ENCODE measurements at regions not wholly inside any gene's neighbourhood (a gene's known extent, or its start where the extent isn't known, plus 50 kb on each side); places are given as distances from the start of the nearest gene placed in this dataset.

- DNase-seq, result no peak
These were observed 74.3 kb downstream of the SIPA1L2 start for GRCh38 chr1:232555494-232556210.

GRCh38 chr1:232554409-232554808, 75.5 kb downstream of the SIPA1L2 start:
- DNase-seq, result no peak

- DNase-seq, result no peak
These were observed 76.1 kb downstream of the SIPA1L2 start for GRCh38 chr1:232553809-232554208.

GRCh38 chr1:232553050-232553754, 76.7 kb downstream of the SIPA1L2 start:
- DNase-seq, result no peak

GRCh38 chr1:232551386-232551785, 78.5 kb downstream of the SIPA1L2 start:
- DNase-seq, result no peak

- no peak for DNase-seq
These were observed 79.9 kb downstream of the SIPA1L2 start for GRCh38 chr1:232550007-232550406.

GRCh38 chr1:232548691-232549090, 81.2 kb downstream of the SIPA1L2 start:
- no peak for DNase-seq

GRCh38 chr1:232547938-232548484, 81.9 kb downstream of the SIPA1L2 start:
- no peak for DNase-seq

- no peak for DNase-seq
These were observed 87.0 kb downstream of the SIPA1L2 start for GRCh38 chr1:232542633-232543593.

GRCh38 chr1:232538943-232539302, 91.0 kb downstream of the SIPA1L2 start:
- no peak for DNase-seq

- DNase-seq, result no peak
These were observed 91.5 kb downstream of the SIPA1L2 start for GRCh38 chr1:232538224-232538942.

- no peak for DNase-seq
These were observed 95.1 kb downstream of the SIPA1L2 start for GRCh38 chr1:232534552-232535517.

- DNase-seq, result no peak
These were observed 96.6 kb downstream of the SIPA1L2 start for GRCh38 chr1:232533328-232533727.

GRCh38 chr1:232532901-232533300, 97.0 kb downstream of the SIPA1L2 start:
- DNase-seq, result no peak

- no peak for DNase-seq
These were observed 98.6 kb downstream of the SIPA1L2 start for GRCh38 chr1:232531291-232531690.

- DNase-seq, result no peak
These were observed 100.2 kb downstream of the SIPA1L2 start for GRCh38 chr1:232529747-232530146.

GRCh38 chr1:232528472-232529089, 101.4 kb downstream of the SIPA1L2 start:
- DNase-seq, result no peak

- DNase-seq, result no peak
These were observed 105.9 kb downstream of the SIPA1L2 start for GRCh38 chr1:232524056-232524455.

GRCh38 chr1:232522189-232522588, 107.7 kb downstream of the SIPA1L2 start:
- DNase-seq, result no peak

GRCh38 chr1:232521660-232522059, 108.3 kb downstream of the SIPA1L2 start:
- DNase-seq, result no peak

GRCh38 chr1:232519186-232519585, 110.7 kb downstream of the SIPA1L2 start:
- no peak for DNase-seq
